GM18858 (cell line): ENCODE measurements at regions not wholly inside any gene's neighbourhood (a gene's known extent, or its start where the extent isn't known, plus 50 kb on each side); places are given as distances from the start of the nearest gene placed in this dataset.

Experiments used
- ATAC-seq: cut with Tn5 transposase; IDR thresholded peaks from one replicate; pipeline ENCODE4 v1.9.1; 2021; ENCODE audit not compliant: unreplicated experiment

GRCh38 chr6:16078064-16078463 is 50.8 kb upstream of the MYLIP start:
- peak; percentile 63 for ATAC-seq

- ATAC-seq: no peak
These were observed 59.2 kb upstream of the MYLIP start for GRCh38 chr6:16069671-16070070.

- no peak for ATAC-seq
These were observed 59.7 kb upstream of the MYLIP start for GRCh38 chr6:16069222-16069621.

GRCh38 chr6:16067568-16067967 is 61.3 kb upstream of the MYLIP start:
- no peak for ATAC-seq

GRCh38 chr6:16064671-16065072 is 64.2 kb upstream of the MYLIP start:
- ATAC-seq: no peak

GRCh38 chr6:16063580-16063979 is 65.3 kb upstream of the MYLIP start:
- ATAC-seq: no peak

- no peak for ATAC-seq
These were observed 67.1 kb upstream of the MYLIP start for GRCh38 chr6:16061818-16062217.

- ATAC-seq: no peak
These were observed 68.8 kb upstream of the MYLIP start for GRCh38 chr6:16060039-16060438.

- ATAC-seq: no peak
These were observed 69.4 kb upstream of the MYLIP start for GRCh38 chr6:16059496-16059895.

- no peak for ATAC-seq
These were observed 69.9 kb upstream of the MYLIP start for GRCh38 chr6:16058929-16059345.

GRCh38 chr6:16058201-16058928 is 70.5 kb upstream of the MYLIP start:
- ATAC-seq: no peak

GRCh38 chr6:16057446-16057845 is 71.4 kb upstream of the MYLIP start:
- no peak for ATAC-seq

GRCh38 chr6:16056263-16056870 is 72.5 kb upstream of the MYLIP start:
- ATAC-seq: no peak

GRCh38 chr6:16055852-16056251 is 73.0 kb upstream of the MYLIP start:
- no peak for ATAC-seq

- ATAC-seq: no peak
These were observed 79.7 kb upstream of the MYLIP start for GRCh38 chr6:16049168-16049567.

- ATAC-seq: no peak
These were observed 80.7 kb upstream of the MYLIP start for GRCh38 chr6:16048221-16048620.

- no peak for ATAC-seq
These were observed 81.4 kb upstream of the MYLIP start for GRCh38 chr6:16047435-16047990.

- no peak for ATAC-seq
These were observed 83.6 kb upstream of the MYLIP start for GRCh38 chr6:16045238-16045637.

GRCh38 chr6:16044211-16044643 is 84.7 kb upstream of the MYLIP start:
- ATAC-seq: no peak

GRCh38 chr6:16043171-16044135 is 85.4 kb upstream of the MYLIP start:
- peak; percentile 73 for ATAC-seq

GRCh38 chr6:16042751-16043150 is 86.1 kb upstream of the MYLIP start:
- no peak for ATAC-seq
